HepG2 (cell line): ENCODE measurements at regions not wholly inside any gene's neighbourhood (a gene's known extent, or its start where the extent isn't known, plus 50 kb on each side); places are given as distances from the start of the nearest gene placed in this dataset.

ENCODE experiments used
- BRCA1 ChIP-seq: sonication (generic); formaldehyde crosslinking; IDR thresholded peaks from 2 replicates; pipeline ENCODE4 v1.4.0; 2020; ENCODE audit warnings: missing genetic modification reagents
- CEBPG ChIP-seq: IDR thresholded peaks from 2 replicates; pipeline ENCODE4 v1.6.1; 2016
- MEIS2 ChIP-seq: sonication (generic); formaldehyde crosslinking; IDR thresholded peaks from 2 replicates; pipeline ENCODE4 v1.9.0; 2021; ENCODE audit warnings: mild to moderate bottlenecking, missing genetic modification reagents
- MTF2 ChIP-seq: sonication (generic); formaldehyde crosslinking; IDR thresholded peaks from 2 replicates; pipeline ENCODE4 v1.5.0; 2020; ENCODE audit warnings: missing genetic modification reagents, borderline replicate concordance
- PHF8 ChIP-seq: sonication (generic); formaldehyde crosslinking; IDR thresholded peaks from 2 replicates; pipeline ENCODE4 v1.5.0; 2020; ENCODE audit warnings: missing genetic modification reagents
- PTBP1 ChIP-seq: fragments of 200-400 bp; formaldehyde crosslinking; IDR thresholded peaks from 2 replicates; pipeline ENCODE4 v1.6.1; 2018; ENCODE audit warnings: low read length, low read depth; ENCODE audit not compliant: poor library complexity, severe bottlenecking
- ZNF224 ChIP-seq: sonication (generic); formaldehyde crosslinking; IDR thresholded peaks from 2 replicates; pipeline ENCODE4 v1.5.0; 2020; ENCODE audit warnings: mild to moderate bottlenecking, missing genetic modification reagents
- ZNF234 ChIP-seq: sonication (generic); formaldehyde crosslinking; conservative IDR thresholded peaks from 2 replicates; pipeline ENCODE4 v1.5.1; 2020; ENCODE audit warnings: mild to moderate bottlenecking, missing genetic modification reagents
- TF ChIP-seq, protein P1 (sequence below), 2 experiments: sonication (generic) in 1 of 2; formaldehyde crosslinking in 1 of 2; IDR thresholded peaks; 2 replicates each; pipeline versions ENCODE4 v1.5.1 to v1.6.1; 2011 to 2020; ENCODE audit warnings: borderline replicate concordance in 1 of 2, low read depth in 1 of 2, low read length in 1 of 2, mild to moderate bottlenecking in 1 of 2, missing genetic modification reagents in 1 of 2, moderate library complexity in 1 of 2
- TF ChIP-seq, protein P2 (sequence below), 2 experiments: IDR thresholded peaks; 2 replicates each; pipeline ENCODE4 v1.6.1; 2011 to 2012; ENCODE audit warnings: low read length in 2 of 2, borderline replicate concordance in 1 of 2, low read depth in 1 of 2, mild to moderate bottlenecking in 1 of 2, moderate library complexity in 1 of 2
- TF ChIP-seq, protein P3 (sequence below): sonication (generic); formaldehyde crosslinking; IDR thresholded peaks from 2 replicates; pipeline ENCODE4; 2020; ENCODE audit warnings: missing genetic modification reagents, mild to moderate bottlenecking, borderline replicate concordance
- TF ChIP-seq, protein P4 (sequence below): sonication (generic); formaldehyde crosslinking; IDR thresholded peaks from 2 replicates; pipeline ENCODE4 v1.5.0; 2020; ENCODE audit warnings: mild to moderate bottlenecking, missing genetic modification reagents, borderline replicate concordance
- TF ChIP-seq, protein P5 (sequence below): sonication (generic); formaldehyde crosslinking; IDR thresholded peaks from 2 replicates; pipeline ENCODE4 v1.4.0; 2020; ENCODE audit warnings: missing genetic modification reagents, borderline replicate concordance

DNA sequence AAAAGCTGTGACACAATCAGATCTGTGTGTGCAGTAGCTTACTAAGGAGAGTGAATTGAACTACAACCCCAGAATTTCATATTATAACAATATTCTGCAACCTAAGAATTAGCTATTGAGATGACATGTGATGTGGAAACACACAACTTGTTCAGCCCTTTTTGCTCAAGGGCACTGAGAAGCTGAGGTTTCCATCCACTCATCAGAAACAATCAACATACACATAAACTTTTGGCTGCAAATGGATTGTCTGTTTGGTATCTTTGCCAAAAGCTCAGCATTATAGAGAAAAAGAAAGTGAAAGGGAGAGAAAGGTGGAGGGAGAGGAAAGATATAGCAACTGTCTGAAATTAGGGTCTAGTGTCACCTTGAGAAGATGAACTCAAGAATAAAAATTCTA, 117.2 kb upstream of the KLF7 start (continued):
- no peak for TF ChIP-seq MTF2
- TF ChIP-seq PHF8, result no peak
- TF ChIP-seq, protein P1, sequence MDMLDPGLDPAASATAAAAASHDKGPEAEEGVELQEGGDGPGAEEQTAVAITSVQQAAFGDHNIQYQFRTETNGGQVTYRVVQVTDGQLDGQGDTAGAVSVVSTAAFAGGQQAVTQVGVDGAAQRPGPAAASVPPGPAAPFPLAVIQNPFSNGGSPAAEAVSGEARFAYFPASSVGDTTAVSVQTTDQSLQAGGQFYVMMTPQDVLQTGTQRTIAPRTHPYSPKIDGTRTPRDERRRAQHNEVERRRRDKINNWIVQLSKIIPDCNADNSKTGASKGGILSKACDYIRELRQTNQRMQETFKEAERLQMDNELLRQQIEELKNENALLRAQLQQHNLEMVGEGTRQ (IDR thresholded peaks at IDR 0.05; ENCODE audit: low read depth, low read length), result no peak
- TF ChIP-seq, protein P1 (CRISPR knock-in tag; IDR thresholded peaks at IDR 0.05; ENCODE audit: borderline replicate concordance), result no peak
- TF ChIP-seq, protein P2, sequence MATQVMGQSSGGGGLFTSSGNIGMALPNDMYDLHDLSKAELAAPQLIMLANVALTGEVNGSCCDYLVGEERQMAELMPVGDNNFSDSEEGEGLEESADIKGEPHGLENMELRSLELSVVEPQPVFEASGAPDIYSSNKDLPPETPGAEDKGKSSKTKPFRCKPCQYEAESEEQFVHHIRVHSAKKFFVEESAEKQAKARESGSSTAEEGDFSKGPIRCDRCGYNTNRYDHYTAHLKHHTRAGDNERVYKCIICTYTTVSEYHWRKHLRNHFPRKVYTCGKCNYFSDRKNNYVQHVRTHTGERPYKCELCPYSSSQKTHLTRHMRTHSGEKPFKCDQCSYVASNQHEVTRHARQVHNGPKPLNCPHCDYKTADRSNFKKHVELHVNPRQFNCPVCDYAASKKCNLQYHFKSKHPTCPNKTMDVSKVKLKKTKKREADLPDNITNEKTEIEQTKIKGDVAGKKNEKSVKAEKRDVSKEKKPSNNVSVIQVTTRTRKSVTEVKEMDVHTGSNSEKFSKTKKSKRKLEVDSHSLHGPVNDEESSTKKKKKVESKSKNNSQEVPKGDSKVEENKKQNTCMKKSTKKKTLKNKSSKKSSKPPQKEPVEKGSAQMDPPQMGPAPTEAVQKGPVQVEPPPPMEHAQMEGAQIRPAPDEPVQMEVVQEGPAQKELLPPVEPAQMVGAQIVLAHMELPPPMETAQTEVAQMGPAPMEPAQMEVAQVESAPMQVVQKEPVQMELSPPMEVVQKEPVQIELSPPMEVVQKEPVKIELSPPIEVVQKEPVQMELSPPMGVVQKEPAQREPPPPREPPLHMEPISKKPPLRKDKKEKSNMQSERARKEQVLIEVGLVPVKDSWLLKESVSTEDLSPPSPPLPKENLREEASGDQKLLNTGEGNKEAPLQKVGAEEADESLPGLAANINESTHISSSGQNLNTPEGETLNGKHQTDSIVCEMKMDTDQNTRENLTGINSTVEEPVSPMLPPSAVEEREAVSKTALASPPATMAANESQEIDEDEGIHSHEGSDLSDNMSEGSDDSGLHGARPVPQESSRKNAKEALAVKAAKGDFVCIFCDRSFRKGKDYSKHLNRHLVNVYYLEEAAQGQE (IDR thresholded peaks at IDR 0.05; ENCODE audit: borderline replicate concordance in 1 of 2, low read depth in 1 of 2, low read length in 2 of 2), result no peak
- TF ChIP-seq, protein P3, sequence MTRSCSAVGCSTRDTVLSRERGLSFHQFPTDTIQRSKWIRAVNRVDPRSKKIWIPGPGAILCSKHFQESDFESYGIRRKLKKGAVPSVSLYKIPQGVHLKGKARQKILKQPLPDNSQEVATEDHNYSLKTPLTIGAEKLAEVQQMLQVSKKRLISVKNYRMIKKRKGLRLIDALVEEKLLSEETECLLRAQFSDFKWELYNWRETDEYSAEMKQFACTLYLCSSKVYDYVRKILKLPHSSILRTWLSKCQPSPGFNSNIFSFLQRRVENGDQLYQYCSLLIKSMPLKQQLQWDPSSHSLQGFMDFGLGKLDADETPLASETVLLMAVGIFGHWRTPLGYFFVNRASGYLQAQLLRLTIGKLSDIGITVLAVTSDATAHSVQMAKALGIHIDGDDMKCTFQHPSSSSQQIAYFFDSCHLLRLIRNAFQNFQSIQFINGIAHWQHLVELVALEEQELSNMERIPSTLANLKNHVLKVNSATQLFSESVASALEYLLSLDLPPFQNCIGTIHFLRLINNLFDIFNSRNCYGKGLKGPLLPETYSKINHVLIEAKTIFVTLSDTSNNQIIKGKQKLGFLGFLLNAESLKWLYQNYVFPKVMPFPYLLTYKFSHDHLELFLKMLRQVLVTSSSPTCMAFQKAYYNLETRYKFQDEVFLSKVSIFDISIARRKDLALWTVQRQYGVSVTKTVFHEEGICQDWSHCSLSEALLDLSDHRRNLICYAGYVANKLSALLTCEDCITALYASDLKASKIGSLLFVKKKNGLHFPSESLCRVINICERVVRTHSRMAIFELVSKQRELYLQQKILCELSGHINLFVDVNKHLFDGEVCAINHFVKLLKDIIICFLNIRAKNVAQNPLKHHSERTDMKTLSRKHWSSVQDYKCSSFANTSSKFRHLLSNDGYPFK (CRISPR knock-in tag), result no peak
- no peak for TF ChIP-seq MEIS2 (CRISPR knock-in tag)
- no peak for TF ChIP-seq PTBP1
- TF ChIP-seq, protein P4, sequence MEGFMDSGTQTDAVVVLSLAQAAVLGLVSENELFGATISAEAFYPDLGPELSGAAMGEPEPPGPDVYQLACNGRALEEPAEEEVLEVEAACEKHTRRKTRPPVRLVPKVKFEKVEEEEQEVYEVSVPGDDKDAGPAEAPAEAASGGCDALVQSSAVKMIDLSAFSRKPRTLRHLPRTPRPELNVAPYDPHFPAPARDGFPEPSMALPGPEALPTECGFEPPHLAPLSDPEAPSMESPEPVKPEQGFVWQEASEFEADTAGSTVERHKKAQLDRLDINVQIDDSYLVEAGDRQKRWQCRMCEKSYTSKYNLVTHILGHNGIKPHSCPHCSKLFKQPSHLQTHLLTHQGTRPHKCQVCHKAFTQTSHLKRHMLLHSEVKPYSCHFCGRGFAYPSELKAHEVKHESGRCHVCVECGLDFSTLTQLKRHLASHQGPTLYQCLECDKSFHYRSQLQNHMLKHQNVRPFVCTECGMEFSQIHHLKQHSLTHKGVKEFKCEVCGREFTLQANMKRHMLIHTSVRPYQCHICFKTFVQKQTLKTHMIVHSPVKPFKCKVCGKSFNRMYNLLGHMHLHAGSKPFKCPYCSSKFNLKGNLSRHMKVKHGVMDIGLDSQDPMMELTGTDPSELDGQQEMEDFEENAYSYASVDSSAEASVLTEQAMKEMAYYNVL (CRISPR knock-in tag), result no peak
- no peak for TF ChIP-seq BRCA1 (CRISPR knock-in tag)
- no peak for TF ChIP-seq CEBPG (CRISPR knock-in tag)
- TF ChIP-seq ZNF224 (CRISPR knock-in tag), result no peak
- TF ChIP-seq ZNF234 (CRISPR knock-in tag), result no peak
- TF ChIP-seq, protein P5, sequence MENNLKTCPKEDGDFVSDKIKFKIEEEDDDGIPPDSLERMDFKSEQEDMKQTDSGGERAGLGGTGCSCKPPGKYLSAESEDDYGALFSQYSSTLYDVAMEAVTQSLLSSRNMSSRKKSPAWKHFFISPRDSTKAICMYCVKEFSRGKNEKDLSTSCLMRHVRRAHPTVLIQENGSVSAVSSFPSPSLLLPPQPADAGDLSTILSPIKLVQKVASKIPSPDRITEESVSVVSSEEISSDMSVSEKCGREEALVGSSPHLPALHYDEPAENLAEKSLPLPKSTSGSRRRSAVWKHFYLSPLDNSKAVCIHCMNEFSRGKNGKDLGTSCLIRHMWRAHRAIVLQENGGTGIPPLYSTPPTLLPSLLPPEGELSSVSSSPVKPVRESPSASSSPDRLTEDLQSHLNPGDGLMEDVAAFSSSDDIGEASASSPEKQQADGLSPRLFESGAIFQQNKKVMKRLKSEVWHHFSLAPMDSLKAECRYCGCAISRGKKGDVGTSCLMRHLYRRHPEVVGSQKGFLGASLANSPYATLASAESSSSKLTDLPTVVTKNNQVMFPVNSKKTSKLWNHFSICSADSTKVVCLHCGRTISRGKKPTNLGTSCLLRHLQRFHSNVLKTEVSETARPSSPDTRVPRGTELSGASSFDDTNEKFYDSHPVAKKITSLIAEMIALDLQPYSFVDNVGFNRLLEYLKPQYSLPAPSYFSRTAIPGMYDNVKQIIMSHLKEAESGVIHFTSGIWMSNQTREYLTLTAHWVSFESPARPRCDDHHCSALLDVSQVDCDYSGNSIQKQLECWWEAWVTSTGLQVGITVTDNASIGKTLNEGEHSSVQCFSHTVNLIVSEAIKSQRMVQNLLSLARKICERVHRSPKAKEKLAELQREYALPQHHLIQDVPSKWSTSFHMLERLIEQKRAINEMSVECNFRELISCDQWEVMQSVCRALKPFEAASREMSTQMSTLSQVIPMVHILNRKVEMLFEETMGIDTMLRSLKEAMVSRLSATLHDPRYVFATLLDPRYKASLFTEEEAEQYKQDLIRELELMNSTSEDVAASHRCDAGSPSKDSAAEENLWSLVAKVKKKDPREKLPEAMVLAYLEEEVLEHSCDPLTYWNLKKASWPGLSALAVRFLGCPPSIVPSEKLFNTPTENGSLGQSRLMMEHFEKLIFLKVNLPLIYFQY, result no peak
